NCI-H226 (cell line): ENCODE measurements at regions not wholly inside any gene's neighbourhood (a gene's known extent, or its start where the extent isn't known, plus 50 kb on each side); places are given as distances from the start of the nearest gene placed in this dataset.
"Not testable (repeated sequence)": the region's sequence is repeated elsewhere in the genome, so short reads cannot be mapped to it uniquely, and the experiment has no call there.

ENCODE experiments used
- DNase-seq: peaks from one replicate; pipeline ENCODE4 v3.0.0-alpha.2; 2015

GRCh38 chr6:4224067-4224978 lies 88.9 kb upstream of the ECI2 start:
- peak; percentile 93 for DNase-seq

- DNase-seq = no peak
Observed at GRCh38 chr6:4220558-4220957, 85.2 kb upstream of the ECI2 start.

DNA sequence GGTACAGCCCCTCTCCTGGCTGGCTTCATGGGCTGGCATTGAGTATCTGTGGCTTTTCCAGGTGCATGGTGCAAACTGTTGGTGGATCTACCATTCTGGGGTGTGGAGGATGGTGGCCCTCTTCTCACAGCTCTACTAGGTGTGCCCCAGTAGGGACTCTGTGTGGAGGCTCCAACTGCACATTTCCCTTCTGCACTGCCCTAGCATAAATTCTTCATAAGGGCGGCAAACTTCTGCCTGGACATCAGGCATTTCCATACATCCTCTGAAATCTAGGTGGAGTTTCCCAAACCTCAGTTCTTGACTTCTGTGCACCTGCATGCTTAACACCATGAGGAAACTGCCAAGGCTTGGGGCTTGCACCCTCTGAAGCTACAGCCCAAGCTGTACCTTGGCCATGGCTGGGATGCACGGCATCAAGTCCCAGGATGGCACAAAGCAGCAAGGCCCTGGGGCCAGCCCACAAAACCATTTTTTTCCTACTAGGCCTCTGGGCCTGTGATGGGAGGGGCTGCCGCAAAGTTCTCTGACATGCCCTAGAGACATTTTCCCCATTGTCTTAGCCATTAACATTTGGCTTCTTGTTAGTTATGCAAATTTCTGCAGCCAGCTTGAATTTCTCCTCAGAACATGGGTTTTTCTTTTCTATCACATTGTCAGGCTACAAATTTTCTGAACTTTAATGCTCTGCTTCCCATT lies 83.4 kb upstream of the ECI2 start:
- DNase-seq = not testable (repeated sequence)

DNA sequence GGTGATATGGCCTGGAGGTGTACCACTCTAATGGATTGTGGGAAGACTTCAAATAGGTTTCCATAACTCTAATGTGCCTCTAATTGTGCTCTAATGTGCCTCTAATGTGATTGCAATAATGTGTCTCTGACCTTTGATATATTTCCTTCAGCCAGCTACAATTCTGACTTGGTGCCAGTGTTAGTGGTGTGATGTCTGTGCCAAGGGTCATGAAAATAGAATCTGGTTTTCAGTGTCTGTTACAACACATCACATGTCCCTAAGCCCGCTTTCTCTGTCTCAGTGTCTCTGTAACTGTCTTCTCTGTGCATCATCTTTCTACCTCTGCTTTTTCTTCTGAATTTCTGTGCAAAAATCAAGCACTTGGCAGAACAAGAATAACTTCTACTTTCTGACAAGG lies 77.2 kb upstream of the ECI2 start:
- DNase-seq = no peak

DNA sequence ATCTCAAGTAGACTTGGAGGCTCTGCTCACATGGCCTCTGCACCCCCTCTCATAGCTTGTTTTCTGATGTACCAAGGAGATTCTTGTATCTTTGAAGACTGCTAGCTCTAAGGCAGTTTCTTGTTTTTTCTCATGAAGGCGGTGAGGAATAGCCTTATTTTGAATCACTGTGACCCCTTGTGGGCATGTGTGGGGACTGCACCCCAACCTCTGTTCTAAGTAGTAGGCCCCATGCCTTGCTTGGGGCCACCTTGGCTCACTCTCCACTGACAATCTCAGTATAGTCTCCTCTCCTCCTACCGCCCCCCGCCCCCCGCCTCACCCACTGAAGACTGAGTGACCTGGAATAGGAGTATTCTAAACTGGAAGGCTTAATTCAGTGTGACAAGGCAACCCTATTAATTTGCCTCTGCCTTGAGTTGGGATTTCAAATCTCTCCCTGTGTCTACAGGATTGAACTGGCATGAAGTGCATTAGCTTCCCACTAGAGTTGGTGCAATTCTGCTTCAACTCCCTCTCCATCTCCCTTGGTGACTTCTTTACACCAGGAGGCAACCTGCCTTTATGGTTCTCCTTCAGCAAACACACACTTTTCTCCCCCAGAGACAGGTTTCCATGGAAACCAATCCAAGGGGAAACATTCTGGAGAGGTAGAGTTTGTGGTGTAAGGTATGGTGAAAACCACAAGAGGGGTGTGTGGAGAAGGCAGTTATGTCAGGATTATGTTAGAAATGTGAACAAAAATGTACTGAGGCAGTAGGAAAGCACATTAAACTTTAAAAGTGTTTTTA lies 75.4 kb upstream of the ECI2 start:
- peak; percentile 48 for DNase-seq

DNA sequence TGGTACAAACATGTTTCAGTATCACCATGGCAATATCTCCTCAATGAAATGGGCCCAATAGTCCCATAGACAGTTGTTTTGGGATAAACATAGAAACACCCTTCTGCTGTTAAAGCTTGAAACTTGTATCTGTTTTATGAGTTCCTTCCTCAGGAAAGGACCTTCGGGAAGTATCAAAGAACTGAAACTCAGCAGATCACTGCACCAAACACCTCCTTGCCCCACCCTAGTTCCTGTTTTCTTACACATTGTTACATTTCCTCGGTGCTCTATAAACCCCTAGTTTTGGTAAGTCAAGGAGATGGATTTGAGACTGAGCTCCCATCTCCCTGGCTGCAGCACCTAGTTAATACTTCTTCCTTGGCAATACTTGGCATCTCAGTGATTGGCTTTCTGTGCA lies 73.8 kb upstream of the ECI2 start:
- no peak for DNase-seq

DNA sequence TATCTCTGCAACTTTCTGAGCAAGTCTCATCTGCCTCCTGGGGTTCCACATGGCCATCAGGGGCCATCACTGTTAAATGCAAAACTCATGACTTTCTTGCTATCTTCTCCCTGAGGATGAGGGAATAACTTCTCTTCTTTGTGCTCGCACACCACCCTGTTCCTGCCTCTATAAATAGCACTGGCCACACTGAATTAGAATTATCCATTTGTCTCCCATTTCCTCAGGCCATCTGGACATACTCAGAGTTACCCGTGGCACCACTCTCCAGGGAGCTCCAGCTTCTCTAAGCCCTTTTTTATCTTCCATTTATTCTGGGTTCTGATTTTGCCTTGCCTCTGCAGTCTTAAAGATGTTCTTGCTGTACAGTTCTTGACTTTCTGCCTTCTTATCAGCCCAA lies 72.8 kb upstream of the ECI2 start:
- DNase-seq = no peak

DNA sequence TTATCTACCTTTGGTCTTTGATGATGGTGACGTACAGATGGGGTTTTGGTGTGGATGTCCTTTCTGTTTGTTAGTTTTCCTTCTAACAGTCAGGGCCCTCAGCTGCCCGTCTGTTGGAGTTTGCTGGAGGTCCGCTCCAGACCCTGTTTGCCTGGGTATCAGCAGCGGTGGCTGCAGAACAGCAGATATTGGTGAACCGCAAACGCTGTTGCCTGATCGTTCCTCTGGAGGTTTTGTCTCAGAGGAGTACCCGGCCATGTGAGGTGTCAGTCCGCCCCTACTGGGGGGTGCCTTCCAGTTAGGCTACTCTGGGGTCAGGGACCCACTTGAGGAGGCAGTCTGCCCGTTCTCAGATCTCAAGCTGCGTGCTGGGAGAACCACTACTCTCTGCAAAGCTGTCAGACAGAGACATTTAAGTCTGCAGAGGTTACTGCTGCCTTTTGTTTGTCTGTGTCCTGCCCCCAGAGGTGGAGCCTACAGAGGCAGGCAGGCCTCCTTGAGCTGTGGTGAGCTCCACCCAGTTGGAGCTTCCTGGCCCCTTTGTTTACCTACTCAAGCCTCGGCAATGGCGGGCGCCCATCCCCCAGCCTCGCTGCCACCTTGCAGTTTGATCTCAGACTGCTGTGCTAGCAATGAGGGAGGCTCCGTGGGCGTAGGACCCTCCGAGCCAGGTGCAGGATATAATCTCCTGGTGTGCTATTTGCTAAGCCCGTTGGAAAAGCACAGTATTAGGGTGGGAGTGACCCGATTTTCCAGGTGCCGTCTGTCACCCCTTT lies 68.5 kb upstream of the ECI2 start:
- not testable (repeated sequence) for DNase-seq

GRCh38 chr6:4192627-4193026 lies 57.3 kb upstream of the ECI2 start:
- DNase-seq = no peak

DNA sequence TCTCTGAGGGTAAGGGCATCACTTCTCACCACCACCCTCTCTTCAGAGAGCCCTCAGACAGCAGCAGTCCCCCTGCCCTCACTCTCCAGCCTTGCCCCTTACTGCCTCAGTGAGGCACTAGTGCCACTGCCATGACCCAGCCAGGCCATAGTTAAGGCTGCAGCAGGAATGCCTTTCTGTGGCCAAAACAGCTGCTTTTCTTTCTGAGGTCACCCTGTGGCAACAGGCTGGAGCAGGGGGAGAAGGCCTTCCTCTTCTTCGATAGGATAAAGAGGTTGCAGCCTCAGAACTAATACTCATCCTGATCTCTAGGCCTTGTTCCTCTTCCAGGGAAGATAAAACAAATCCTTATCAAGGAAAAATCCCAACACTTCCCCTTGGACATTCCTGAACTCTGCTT lies 56.8 kb upstream of the ECI2 start:
- no peak for DNase-seq

DNA sequence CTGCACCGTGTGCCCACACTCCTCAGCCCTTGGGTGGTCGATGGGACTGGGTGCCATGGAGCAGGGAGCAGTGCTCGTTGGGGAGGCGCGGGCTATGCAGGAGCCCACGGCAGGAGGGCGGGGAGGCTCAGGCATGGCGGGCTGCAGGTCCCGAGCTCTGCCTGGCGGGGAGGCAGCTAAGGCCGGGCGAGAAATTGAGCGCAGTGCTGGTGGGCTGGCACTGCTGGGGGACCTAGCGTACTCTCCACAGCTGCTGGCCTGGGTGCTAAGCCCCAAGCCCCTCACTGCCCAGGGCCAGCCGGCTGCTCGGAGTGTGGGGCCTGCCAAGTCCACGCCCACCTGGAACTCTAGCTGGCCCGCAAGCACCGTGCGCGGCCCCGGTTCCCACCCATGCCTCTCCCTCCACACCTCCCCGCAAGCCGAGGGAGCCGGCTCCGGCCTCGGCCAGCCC lies 55.9 kb upstream of the ECI2 start:
- DNase-seq = no peak

DNA sequence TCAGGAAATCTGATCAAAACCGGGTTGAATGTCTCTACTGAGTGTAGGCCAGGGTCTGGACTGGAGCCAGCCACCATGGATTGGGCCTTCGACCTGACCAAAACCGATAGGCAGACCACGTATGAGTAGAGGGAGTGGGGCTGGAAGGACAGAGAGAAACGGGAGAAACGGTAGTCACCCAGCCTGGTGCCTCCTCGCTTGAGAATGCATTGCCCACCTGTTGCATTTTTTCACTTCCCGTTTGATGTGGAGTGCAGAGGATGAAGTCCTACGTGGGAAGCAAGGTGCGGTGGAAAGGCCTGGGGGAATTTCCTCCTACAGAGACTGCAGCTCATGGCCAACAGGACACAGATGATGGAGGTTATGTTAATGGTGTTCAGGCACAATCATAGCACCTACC lies 53.9 kb upstream of the ECI2 start:
- DNase-seq = no peak

DNA sequence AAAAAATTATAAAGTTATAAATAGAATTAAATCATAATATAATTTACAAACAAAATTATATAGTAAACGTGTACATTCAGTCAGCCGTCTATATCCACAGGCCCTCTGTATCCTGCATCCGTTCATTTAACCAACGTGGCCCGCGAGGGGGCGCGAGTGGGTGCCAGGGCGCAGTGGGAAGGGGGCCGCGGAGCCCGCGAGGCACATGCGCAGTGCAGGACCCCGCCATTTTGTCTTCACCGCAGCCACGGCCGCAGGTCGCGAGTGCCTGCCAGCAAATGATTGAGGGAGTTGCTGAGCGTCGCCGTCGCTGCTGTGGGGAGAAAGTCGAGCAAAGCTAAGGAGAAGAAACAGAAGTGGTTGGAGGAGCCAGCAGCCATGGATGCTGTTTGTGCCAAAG lies 53.4 kb upstream of the ECI2 start:
- DNase-seq = no peak

DNA sequence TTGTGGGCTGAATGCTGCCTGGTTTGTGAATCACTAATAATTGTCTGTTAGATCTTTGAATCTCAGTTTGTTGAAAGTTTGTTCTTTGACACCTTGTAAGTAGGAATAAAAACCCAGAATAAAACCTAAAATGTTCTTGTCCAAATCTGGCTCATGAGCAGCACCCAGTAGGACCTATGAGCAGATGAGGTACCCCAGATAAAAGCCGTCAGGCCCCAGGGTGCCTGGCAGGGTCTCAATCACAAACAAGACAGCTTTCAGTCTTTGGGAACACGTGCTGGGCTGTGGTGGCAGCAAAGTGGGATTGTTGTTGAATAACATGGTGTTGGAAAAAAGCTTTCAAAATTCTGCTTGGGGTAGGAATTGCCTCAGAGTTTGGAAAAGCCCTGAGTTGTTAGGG lies 52.1 kb upstream of the ECI2 start:
- no peak for DNase-seq

DNA sequence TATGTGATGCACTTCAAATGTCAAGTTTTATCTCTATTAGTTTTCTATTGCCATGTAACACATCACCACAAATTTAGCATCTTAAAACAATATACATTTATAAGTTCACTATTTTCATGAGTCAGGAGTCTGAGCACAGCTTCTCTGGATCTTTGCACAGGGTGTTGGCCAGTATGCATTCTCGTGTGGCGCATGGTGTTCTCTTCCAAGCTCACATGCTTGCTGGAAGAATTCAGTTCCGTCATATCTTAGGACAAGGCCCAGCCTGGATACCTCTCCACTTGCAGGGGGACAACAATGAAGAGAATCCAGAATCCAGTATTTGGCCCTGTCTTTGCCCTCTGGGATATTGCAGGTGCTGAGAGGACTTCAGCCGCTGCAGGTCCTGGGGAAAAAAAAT lies 51.0 kb upstream of the ECI2 start:
- no peak for DNase-seq

DNA sequence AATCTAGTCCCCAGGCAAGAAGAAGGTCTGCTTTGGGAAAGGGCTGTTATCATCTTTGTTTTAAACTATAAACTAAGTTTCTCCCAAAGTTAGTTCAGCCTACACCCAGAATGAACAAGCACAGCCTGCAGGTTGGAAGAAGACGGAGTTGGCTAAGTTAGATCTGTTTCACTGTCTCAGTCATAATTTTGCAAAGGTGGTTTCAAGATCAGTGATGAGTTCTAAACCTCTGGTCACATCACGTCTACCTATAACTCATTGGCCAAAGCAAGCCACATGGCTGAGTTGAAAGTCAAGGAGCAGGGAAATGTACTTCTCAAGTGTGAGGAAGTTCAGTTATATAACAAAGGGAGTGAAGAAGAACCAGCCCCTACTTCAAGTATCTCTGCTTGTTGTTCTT lies 50.5 kb upstream of the ECI2 start:
- DNase-seq = no peak

DNA sequence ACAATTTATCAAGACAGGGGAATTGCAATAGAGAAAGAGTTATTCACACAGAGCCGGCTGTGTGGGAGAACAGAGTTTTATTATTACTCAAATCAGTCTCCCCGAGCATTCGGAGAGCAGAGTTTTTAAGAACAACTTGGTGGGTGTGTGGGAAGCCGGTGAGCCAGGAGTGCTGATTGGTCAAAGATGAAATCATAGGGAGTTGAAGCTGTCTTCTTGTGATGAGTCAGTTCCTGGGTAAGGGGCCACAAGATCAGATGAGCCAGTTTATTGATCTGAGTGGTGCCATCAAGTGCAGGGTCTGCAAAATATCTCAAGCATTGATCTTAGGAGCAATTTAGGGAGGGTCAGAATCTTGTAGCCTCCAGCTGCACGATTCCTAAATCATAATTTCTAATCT lies 50.0 kb upstream of the ECI2 start:
- DNase-seq = no peak
